ENCODE measurements at regions not wholly inside any gene's neighbourhood (a gene's known extent, or its start where the extent isn't known, plus 50 kb on each side); places are given as distances from the start of the nearest gene placed in this dataset.

- DNase-seq = no peak
These were observed 203.5 kb upstream of the PLXNC1 start for GRCh38 chr12:93944911-93945310.

DNA sequence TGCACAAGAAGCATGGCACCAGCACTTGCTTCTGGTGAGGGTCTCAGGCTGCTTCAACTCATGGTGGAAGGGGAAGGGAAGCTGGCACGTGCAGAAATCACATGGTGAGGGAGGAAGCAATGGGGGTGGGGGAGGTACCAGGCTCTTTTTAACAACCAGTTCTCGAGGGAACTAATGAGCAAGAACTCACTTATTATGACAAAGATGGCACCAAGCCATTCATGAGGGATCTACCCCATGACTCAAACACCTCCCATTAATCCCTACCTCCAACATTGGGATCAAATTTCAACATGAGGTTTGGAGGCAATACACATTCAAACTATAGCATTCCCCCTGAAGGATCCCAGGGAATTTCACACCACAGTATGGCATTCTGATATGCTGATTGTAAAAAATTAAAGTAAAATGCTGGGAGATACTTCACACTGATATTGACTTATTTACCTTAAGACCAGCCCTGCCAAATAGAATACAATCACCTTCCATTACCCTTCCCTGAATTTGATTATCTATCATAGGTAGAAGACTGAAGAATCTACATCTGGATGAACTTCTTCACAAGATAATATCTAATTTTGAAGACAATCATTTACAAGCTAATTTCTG, 201.7 kb upstream of the PLXNC1 start:
- DNase-seq = no peak

DNA sequence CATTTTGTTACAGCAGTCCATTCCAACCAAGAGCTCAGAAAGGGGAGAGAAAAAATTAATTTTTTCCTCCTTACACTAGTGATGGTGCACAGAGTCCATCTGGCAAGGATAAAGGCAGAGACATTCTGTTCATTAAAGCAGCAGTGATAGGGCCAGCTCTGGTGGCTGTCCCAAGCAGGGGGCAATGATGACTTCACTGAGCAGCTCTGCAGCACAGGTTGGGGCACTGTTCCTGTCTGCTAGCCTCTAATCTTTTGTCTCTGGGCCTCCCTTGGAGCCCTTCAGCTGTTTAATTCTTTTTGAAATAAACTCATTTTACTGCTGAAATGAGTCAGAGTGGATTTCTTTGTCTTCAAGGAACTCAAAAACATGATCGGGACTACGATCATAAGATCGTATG, 200.9 kb upstream of the PLXNC1 start:
- no peak for DNase-seq

- DNase-seq = no peak
These were observed 198.1 kb upstream of the PLXNC1 start for GRCh38 chr12:93950311-93950710.

DNA sequence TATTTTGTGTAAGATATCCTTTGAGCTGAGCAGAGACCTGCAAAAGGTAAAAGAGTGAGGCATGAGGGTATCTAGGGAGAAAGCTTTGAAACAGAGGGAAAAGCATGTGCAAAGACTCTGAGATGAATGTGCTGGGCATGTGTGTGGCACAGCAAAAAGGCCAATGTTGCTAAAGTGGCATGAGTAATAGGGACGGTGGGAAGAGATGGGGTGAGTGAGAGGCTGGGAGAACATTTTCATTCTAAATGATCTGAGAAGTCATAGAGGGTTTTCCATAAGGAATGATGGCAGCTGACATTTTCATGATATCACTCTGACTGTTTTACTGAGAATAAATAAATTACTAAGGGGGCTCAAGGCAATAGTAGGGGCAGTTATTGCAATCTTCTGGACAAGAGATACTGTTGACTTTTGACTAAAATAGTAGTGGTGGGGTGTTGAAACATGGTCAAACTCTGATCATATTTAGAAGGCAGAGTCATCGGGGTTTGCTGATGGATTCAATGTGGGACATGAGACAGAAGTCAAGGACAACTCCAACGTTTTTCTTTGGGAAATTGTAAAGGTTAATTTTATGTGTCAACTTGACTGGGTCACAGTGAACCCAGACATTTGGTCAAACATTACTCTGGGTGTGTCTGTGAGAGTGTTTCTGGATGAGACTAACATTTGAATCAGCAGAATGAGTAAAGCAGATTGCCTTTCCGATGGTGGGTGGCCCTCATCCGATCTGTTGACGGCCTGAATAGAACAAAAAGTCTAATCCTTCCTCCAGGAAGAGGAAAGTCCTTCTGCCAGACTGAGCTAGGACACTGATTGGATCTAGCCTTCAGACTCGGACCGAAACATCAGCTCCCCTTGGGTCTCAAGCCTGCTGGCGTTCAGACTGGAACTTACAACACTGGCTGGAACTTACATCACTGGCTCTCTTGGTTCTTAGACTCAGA, 193.9 kb upstream of the PLXNC1 start:
- no peak for DNase-seq

- DNase-seq = no peak
These were observed 191.8 kb upstream of the PLXNC1 start for GRCh38 chr12:93956551-93956950.

DNA sequence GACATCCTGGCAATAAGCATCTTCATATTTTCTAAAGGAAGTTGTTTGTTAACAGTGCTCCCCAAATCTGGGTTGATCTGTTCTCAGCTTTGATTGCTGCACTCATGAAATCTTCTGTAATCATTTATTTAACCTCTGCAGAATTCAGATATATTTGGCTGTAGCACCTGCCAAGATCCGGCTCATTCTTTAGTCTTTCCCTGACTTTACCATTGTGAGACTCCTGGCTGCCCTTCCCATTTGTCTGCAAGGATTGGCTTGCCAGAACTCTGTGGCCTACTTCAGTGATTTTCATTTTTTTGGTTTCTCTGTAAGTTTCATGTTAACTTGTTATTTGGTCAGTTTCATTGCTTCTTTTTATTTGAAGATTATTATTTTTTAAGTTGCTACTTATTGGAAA, 191.2 kb upstream of the PLXNC1 start:
- DNase-seq = no peak

DNA sequence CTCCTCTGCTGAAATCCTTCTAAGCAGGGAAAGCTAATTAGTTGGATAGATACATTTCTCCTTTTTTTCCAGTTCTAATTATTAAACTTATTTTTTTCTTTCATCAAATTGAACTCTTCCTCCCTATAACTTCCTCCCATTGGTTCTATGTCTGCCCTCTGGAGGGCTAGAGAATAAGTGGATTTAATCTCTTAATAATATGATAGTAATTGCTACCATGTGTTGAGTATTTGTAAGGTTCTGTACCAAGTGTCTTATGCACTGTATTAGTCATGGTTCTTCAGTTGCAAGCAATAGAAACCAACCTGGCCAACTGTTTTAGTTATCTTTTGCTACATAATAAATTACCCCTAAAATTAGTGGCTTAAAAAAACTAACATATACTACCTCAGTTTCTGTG, 190.5 kb upstream of the PLXNC1 start:
- DNase-seq = no peak

DNA sequence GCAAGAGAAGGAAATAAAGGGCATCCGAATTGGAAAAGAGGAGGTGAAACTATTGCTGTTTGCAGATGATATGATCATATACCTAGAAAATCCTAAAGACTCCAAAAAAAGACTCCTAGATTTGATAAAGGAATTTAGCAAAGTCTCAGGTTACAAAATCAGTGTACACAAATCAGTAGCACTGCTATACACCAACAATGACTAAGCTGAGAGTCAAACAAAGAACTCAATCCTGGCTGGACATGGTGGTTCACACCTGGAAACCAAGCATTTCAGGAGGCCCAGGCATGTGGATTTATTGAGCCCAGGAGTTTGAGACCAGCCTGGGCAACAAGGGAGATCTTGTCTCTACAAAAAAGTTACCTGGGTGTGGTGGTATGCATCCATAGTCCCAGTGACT, 188.7 kb upstream of the PLXNC1 start:
- no peak for DNase-seq

- DNase-seq = no peak
These were observed 187.9 kb upstream of the PLXNC1 start for GRCh38 chr12:93960521-93960920.

DNA sequence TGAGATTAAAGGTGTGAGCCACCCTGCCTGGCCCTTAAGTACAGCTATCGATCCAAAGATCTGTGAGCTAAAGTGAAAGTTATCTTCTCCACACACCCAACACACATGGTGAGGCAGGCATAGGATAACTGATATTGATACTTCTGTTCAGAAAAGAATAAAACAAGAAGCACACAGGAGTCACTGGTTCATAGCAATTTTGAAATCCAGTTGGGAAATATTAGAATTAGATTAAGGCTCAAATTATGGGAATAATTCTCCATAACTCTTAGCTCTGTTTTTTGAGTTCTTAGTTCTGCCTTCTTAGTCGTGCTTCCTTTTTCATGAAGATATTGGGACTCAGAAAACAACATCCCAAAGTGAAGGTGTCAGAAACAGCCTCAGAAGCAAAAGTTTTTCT, 186.0 kb upstream of the PLXNC1 start:
- DNase-seq = no peak

GRCh38 chr12:93964936-93965335, 183.4 kb upstream of the PLXNC1 start:
- no peak for DNase-seq

GRCh38 chr12:93966516-93967133, 181.8 kb upstream of the PLXNC1 start:
- no peak for DNase-seq

DNA sequence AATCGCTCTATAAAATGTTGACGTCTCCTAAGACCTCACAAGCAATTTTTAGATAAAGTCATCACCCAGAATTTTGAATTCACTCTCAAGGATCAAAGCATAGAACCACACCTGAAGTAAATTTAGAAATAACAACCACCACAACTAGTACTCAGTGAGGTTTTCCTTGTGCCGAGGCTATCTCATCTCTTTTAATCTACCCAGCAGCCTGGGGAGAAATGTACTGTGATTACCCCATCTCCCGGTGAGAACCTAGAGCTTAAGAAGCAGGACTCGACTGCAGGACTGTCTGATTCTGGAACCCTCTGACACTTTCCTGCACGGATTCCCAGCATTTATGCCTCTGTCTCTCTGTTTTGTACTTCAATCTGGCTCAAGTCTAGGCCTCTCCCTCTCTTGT, 180.9 kb upstream of the PLXNC1 start:
- no peak for DNase-seq

- no peak for DNase-seq
These were observed 179.7 kb upstream of the PLXNC1 start for GRCh38 chr12:93968536-93969285.

DNA sequence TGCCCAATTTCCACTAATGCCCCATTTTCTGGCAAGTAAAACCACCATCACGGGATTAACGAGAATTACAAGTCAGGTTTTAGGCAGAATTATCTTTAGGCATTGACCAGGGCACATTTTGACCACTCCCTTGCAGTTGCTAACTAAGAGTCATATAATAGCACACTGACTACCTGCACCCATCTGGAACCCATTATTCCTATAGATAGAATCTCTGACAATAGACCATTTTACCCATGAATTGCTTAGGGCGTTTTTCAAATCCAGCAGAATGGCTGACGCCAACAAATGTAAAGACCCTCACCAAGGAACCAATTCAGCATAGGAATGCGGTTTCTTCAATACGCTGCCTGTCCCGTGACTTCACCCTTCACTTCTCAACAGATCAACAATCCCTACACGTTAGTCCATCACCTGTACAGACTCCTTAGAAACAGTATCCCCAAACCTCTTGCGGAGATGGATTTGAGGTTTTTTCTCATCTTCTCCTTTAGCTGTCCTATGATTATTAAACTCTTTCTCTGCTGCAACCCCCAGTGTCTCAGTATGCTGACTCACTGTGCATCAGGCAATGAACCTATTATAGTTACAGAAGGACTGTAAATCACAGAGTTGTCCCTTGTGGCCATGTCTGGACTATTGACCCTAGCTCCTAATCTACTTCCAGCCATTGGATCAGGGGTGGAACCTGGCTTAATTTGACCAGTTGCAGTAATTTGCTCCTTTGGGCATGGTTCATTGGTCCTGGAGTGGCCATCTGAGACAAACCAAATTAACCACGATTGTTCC, 177.3 kb upstream of the PLXNC1 start:
- DNase-seq = no peak

- no peak for DNase-seq
These were observed 175.8 kb upstream of the PLXNC1 start for GRCh38 chr12:93972411-93973208.

GRCh38 chr12:93974252-93974651, 174.1 kb upstream of the PLXNC1 start:
- no peak for DNase-seq

DNA sequence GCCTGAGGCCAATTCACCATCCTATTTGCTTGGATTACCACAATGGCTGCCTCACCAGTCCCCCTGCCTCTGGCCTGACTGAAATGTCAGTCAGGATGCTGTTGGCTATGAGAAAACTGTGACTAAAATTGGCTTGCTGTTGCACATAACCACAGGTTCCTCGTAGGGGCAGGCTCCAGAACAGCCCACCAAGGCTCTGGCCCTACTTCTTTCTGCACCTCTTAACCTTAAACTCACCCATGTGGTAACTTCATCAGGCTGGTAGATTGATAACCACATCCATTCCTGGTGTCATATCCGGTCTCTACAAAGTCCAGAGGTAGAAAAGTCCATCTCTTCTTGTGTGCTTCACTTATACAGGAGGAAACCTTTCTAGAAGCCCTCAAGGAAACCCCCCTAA, 172.4 kb upstream of the PLXNC1 start:
- no peak for DNase-seq

DNA sequence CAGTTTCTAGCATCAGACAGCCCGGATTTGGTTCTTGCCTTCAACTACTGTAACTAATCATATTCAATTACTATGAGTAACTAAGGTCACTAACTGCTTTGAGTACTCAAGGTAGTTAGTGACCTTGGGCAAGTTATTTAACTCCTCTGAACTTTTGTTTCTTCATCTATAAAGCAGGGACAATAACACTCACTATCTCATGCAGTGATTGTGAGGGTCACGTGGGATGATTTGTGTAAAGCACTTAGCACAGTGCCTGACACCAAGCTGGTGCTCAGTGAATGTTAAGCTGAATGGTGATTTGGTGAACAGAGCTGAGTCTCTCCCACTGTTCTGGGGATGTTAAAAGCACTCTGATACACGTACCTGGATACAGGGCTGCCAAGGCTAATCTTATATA, 171.3 kb upstream of the PLXNC1 start:
- no peak for DNase-seq

DNA sequence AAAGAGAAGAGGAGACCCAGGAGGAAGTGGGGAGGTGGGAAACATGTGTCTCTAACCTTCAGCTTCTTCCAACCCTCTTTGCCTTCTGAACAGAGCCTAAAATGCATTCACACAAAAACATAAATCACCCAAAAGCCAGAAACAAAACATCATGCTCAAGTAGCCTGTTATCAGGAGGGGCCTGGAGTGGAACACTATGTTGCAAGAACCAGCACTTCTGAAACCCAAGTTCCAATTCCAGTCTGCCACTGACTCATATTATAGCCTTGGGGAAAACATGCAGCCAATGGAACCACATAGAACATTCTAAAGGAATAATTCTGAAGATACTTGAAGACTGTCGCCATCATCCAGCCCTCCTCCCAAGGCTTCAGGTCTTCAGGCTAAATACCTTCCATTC, 169.8 kb upstream of the PLXNC1 start:
- no peak for DNase-seq

- DNase-seq = no peak
These were observed 169.2 kb upstream of the PLXNC1 start for GRCh38 chr12:93979189-93979588.

Measured in NCI-H2029 treated with DMSO at 0.1 percent for 48 hours (cell line).